H1 (cell line): ENCODE measurements at regions not wholly inside any gene's neighbourhood (a gene's known extent, or its start where the extent isn't known, plus 50 kb on each side); places are given as distances from the start of the nearest gene placed in this dataset.

ENCODE experiments used
- CTCF ChIA-PET: fragments of 300-600 bp; sonication (Branson Sonifier 250); formaldehyde crosslinking; loops from one replicate; lab custom pipeline; 2021; ENCODE audit not compliant: partially characterized antibody; lab: Charles Lee
- POLR2A ChIA-PET: fragments of 300-600 bp; sonication (Branson Sonifier 250); formaldehyde crosslinking; loops from one replicate; lab custom pipeline; 2021; ENCODE audit warnings: inconsistent platforms; ENCODE audit not compliant: partially characterized antibody; lab: Charles Lee
- DNase-seq, 2 experiments: peaks; one replicate each; pipeline versions ENCODE4 v3.0.0 to v3.0.0-alpha.2; 2010 to 2022; ENCODE audit warnings: low spot score in 2 of 2, low read depth in 1 of 2, mixed read lengths in 1 of 2
- FAIRE-seq: peaks from 2 replicates; lab custom pipeline; 2011; peaks lifted over from hg19 to GRCh38; lab: Jason Lieb, UNC
- H2AFZ ChIP-seq: 2 replicates; pipeline ENCODE4 v1.8.1; 2012; ENCODE audit warnings: low read length, inconsistent platforms
- H2AK5ac ChIP-seq: 2 replicates; pipeline ENCODE4 v1.6.1; 2013; ENCODE audit warnings: low read depth, low read length
- H2BK120ac ChIP-seq: replicated peaks from 2 replicates; pipeline ENCODE3; 2013; ENCODE audit warnings: low read depth, low read length, inconsistent platforms
- H2BK12ac ChIP-seq: 2 replicates; pipeline ENCODE4 v1.6.1; 2013; ENCODE audit warnings: low read depth, low read length
- H2BK15ac ChIP-seq: 2 replicates; pipeline ENCODE4 v1.6.1; 2013; ENCODE audit warnings: low read length
- H2BK20ac ChIP-seq: 2 replicates; pipeline ENCODE4 v1.6.1; 2013; ENCODE audit warnings: low read length
- H2BK5ac ChIP-seq: 2 replicates; pipeline ENCODE4 v1.6.1; 2013; ENCODE audit warnings: low read depth, low read length
- H3K14ac ChIP-seq: 2 replicates; pipeline ENCODE4 v1.6.1; 2013; ENCODE audit warnings: inconsistent platforms; ENCODE audit not compliant: insufficient read length
- H3K18ac ChIP-seq: 2 replicates; pipeline ENCODE4 v1.6.1; 2013; ENCODE audit warnings: low read length; ENCODE audit errors: extremely low read depth
- H3K23ac ChIP-seq: 2 replicates; pipeline ENCODE4 v1.6.1; 2013; ENCODE audit warnings: inconsistent platforms; ENCODE audit not compliant: insufficient read length
- H3K23me2 ChIP-seq: 2 replicates; pipeline ENCODE4 v1.6.1; 2013; ENCODE audit warnings: low read depth, low read length
- H3K27ac ChIP-seq: 2 replicates; pipeline ENCODE4 v1.6.1; 2011; ENCODE audit warnings: low read depth, low read length, inconsistent platforms
- H3K27me3 ChIP-seq, 4 experiments: replicated peaks in 1 of 4; 1 replicate in 1 of 4; 2 replicates in 3 of 4; pipeline versions ENCODE4 v1.6.1 to v1.8.1; 2011 to 2013; ENCODE audit warnings: low read length in 3 of 4, mild to moderate bottlenecking in 3 of 4, inconsistent platforms in 2 of 4, mixed read lengths in 2 of 4, moderate library complexity in 1 of 4; ENCODE audit not compliant: control insufficient read depth in 3 of 4, insufficient read depth in 3 of 4; ENCODE audit errors: extremely low read depth in 1 of 4
- H3K36me3 ChIP-seq, 4 experiments: 2 replicates each; pipeline versions ENCODE4 v1.6.1 to v1.8.1; 2011 to 2013; ENCODE audit warnings: mild to moderate bottlenecking in 4 of 4, low read length in 3 of 4, moderate library complexity in 2 of 4, control low read depth in 1 of 4, inconsistent platforms in 1 of 4; ENCODE audit not compliant: insufficient read depth in 4 of 4, control insufficient read depth in 2 of 4
- H3K4ac ChIP-seq: replicated peaks from 2 replicates; pipeline ENCODE3; 2013; ENCODE audit warnings: low read length, low read depth, mixed read lengths, inconsistent platforms; ENCODE audit not compliant: insufficient read length
- H3K4me1 ChIP-seq, 4 experiments: replicated peaks in 1 of 4; 1 replicate in 1 of 4; 2 replicates in 3 of 4; pipeline versions ENCODE4 v1.6.1 to v1.8.1; 2011 to 2013; ENCODE audit warnings: low read length in 3 of 4, inconsistent platforms in 2 of 4, mixed read lengths in 1 of 4; ENCODE audit not compliant: insufficient read depth in 4 of 4, control insufficient read depth in 3 of 4
- H3K4me2 ChIP-seq, 2 experiments: 2 replicates each; pipeline versions ENCODE4 v1.6.1 to v1.8.1; 2011 to 2013; ENCODE audit warnings: low read depth in 2 of 2, low read length in 2 of 2, control low read depth in 1 of 2, inconsistent platforms in 1 of 2, mild to moderate bottlenecking in 1 of 2; ENCODE audit not compliant: insufficient read depth in 1 of 2
- H3K4me3 ChIP-seq, 4 experiments: fragments of 200-600, 300-600 bp in 1 of 4; sonication (generic), shearing (Covaris generic), sonication (Bioruptor Twin) in 1 of 4; 2 replicates each; pipeline versions ENCODE4 v1.5.1 to v1.8.1; 2011 to 2016; ENCODE audit warnings: low read length in 4 of 4, low read depth in 3 of 4, control low read depth in 2 of 4, inconsistent platforms in 2 of 4, mild to moderate bottlenecking in 2 of 4, mixed read lengths in 1 of 4, moderate library complexity in 1 of 4; ENCODE audit not compliant: insufficient read depth in 2 of 4; ENCODE audit errors: extremely low read depth in 1 of 4
- H3K56ac ChIP-seq: replicated peaks from 2 replicates; pipeline ENCODE3; 2013; ENCODE audit warnings: low read depth, mild to moderate bottlenecking, mixed read lengths, low read length, inconsistent platforms; ENCODE audit not compliant: insufficient read length
- H3K79me1 ChIP-seq: 2 replicates; pipeline ENCODE4 v1.6.1; 2013; ENCODE audit warnings: low read depth, low read length, control low read depth
- H3K79me2 ChIP-seq, 2 experiments: 2 replicates each; pipeline versions ENCODE4 v1.6.1 to v1.8.1; 2012 to 2013; ENCODE audit warnings: low read length in 2 of 2, mild to moderate bottlenecking in 2 of 2, inconsistent platforms in 1 of 2; ENCODE audit not compliant: insufficient read depth in 2 of 2, control insufficient read depth in 1 of 2
- H3K9ac ChIP-seq, 4 experiments: replicated peaks in 1 of 4; 1 replicate in 1 of 4; 2 replicates in 3 of 4; pipeline versions ENCODE4 v1.6.1 to v1.8.1; 2011 to 2013; ENCODE audit warnings: low read depth in 3 of 4, low read length in 3 of 4, control low read depth in 2 of 4, mild to moderate bottlenecking in 2 of 4, moderate library complexity in 2 of 4, inconsistent platforms in 1 of 4; ENCODE audit errors: extremely low read depth in 1 of 4
- H3K9me3 ChIP-seq, 2 experiments: 2 replicates each; pipeline versions ENCODE4 v1.6.1 to v1.8.1; 2012 to 2013; ENCODE audit warnings: mild to moderate bottlenecking in 2 of 2, moderate library complexity in 2 of 2, control low read depth in 1 of 2, inconsistent platforms in 1 of 2, low read depth in 1 of 2, low read length in 1 of 2, mixed read lengths in 1 of 2; ENCODE audit not compliant: insufficient read depth in 2 of 2
- H4K20me1 ChIP-seq, 2 experiments: replicated peaks in 1 of 2; 2 replicates each; pipeline versions ENCODE3 to v1.8.1; 2011 to 2013; ENCODE audit warnings: inconsistent platforms in 2 of 2, low read length in 2 of 2, mild to moderate bottlenecking in 1 of 2; ENCODE audit not compliant: insufficient read depth in 2 of 2, control insufficient read depth in 1 of 2
- H4K5ac ChIP-seq: 2 replicates; pipeline ENCODE4 v1.6.1; 2013; ENCODE audit warnings: low read length, low read depth, mixed read lengths, inconsistent platforms; ENCODE audit not compliant: insufficient read length
- H4K8ac ChIP-seq: 2 replicates; pipeline ENCODE4 v1.8.0; 2013; ENCODE audit warnings: mild to moderate bottlenecking, moderate library complexity, low read length, inconsistent platforms; ENCODE audit not compliant: insufficient read depth; ENCODE audit errors: extremely low read depth
- H4K91ac ChIP-seq: replicated peaks from 2 replicates; pipeline ENCODE3; 2013; ENCODE audit warnings: low read length, mixed read lengths, inconsistent platforms; ENCODE audit not compliant: insufficient read length
- CEBPB ChIP-seq: IDR thresholded peaks from 2 replicates; pipeline ENCODE4 v1.6.1; 2012; ENCODE audit warnings: low read depth, low read length
- FOSL1 ChIP-seq: IDR thresholded peaks from 2 replicates; pipeline ENCODE4 v1.6.1; 2011; ENCODE audit warnings: mild to moderate bottlenecking, low read depth, low read length, moderate library complexity; ENCODE audit not compliant: insufficient read depth
- GABPA ChIP-seq: IDR thresholded peaks from 2 replicates; pipeline ENCODE4 v1.6.1; 2011; ENCODE audit warnings: mild to moderate bottlenecking, low read length, moderate library complexity, borderline replicate concordance; ENCODE audit not compliant: insufficient read depth
- HDAC6 ChIP-seq: IDR thresholded peaks from one replicate; pipeline ENCODE4 v1.7.1; 2012; ENCODE audit warnings: low read depth, mild to moderate bottlenecking, inconsistent platforms, low read length, moderate library complexity
- KDM5A ChIP-seq: fragments of 200-600 bp; IDR thresholded peaks from 2 replicates; pipeline ENCODE4 v1.7.1; 2012; ENCODE audit warnings: mild to moderate bottlenecking, low read length, inconsistent platforms, mixed read lengths
- MAFK ChIP-seq: IDR thresholded peaks from 2 replicates; pipeline ENCODE4 v1.6.1; 2012; ENCODE audit warnings: low read depth, mild to moderate bottlenecking, improper control_type of control experiment, low read length
- NANOG ChIP-seq: IDR thresholded peaks from 2 replicates; pipeline ENCODE4 v1.6.1; 2011; ENCODE audit warnings: low read length, low read depth, mild to moderate bottlenecking, inconsistent platforms; ENCODE audit not compliant: insufficient read depth, poor library complexity, severe bottlenecking
- PHF8 ChIP-seq: fragments of 200-600 bp; sonication (generic); conservative IDR thresholded peaks from 2 replicates; pipeline ENCODE4 v1.7.1; 2012; ENCODE audit warnings: low read depth, mild to moderate bottlenecking, inconsistent platforms, low read length, moderate library complexity
- RFX5 ChIP-seq: IDR thresholded peaks from 2 replicates; pipeline ENCODE4 v1.6.1; 2011; ENCODE audit warnings: low read depth, low read length, improper control_type of control experiment, borderline replicate concordance
- RXRA ChIP-seq: IDR thresholded peaks from 2 replicates; pipeline ENCODE4 v1.6.1; 2011; ENCODE audit warnings: low read depth, mild to moderate bottlenecking, low read length, moderate library complexity; ENCODE audit not compliant: insufficient read depth
- WGBS, 2 experiments: shearing (Covaris generic) in 1 of 2; methylation state at CpG; one replicate each; pipeline versions ENCODE4 v1.1.6 to v1.1.7; 2013 to 2015; ENCODE audit warnings: low lambda C conversion rate in 2 of 2, mixed read lengths in 2 of 2, inconsistent platforms in 1 of 2, low coverage in 1 of 2, missing lambda C conversion rate in 1 of 2; ENCODE audit not compliant: insufficient replicate concordance in 2 of 2, insufficient coverage in 1 of 2, insufficient read length in 1 of 2; ENCODE audit errors: extremely low coverage in 1 of 2, missing lambda C conversion rate in 1 of 2; 5-methylcytosine and 5-hydroxymethylcytosine counted together
- TF ChIP-seq, protein P1 (sequence below), 3 experiments: IDR thresholded peaks; 1 replicate in 2 of 3; 2 replicates in 1 of 3; pipeline versions ENCODE4 v1.5.1 to v1.6.1; 2011; ENCODE audit warnings: low read length in 3 of 3, mild to moderate bottlenecking in 3 of 3, inconsistent platforms in 2 of 3, low read depth in 1 of 3, moderate library complexity in 1 of 3; ENCODE audit not compliant: insufficient read depth in 1 of 3; ENCODE audit errors: control extremely low read depth in 1 of 3

DNA sequence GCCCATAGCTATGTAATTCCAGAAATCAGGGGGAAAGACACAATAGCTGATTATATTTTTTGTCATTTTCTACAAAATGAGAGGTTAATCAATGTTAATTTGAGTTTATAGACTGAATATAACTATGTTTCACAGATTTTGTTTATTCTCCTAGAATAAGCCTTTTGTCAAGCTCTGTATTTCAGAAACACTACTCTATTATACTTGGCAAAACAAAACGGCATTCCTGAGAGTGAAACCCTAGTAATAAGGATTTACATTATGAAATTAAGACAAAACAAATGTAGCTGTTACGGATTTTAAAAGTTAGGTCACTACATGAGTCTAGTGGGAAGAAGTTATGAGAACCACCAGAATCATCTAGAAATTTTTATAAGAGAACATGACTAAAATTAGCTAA, 334.2 kb downstream of the KLF12 start:
- H3K4me3 ChIP-seq = no peak overlapping the region
- no peak for DNase-seq
- H2AK5ac ChIP-seq = no peak overlapping the region
- no peak overlapping the region for H2BK20ac ChIP-seq
- H2BK12ac ChIP-seq = no peak overlapping the region
- H3K18ac ChIP-seq = no peak overlapping the region
- no peaks in the 10 kb centered on the region for H3K4me1 ChIP-seq
- no peak overlapping the region for H4K8ac ChIP-seq
- H2BK120ac ChIP-seq = no peak overlapping the region
- no peak overlapping the region for H3K4me2 ChIP-seq
- H3K9ac ChIP-seq = no peak overlapping the region
- 0 out of 2 replicates have a peak, but pooled peaks cover 3% of the 10 kb centered on the region for H3K23me2 ChIP-seq
- H3K14ac ChIP-seq = no peak overlapping the region
- H3K79me1 ChIP-seq = no peaks in the 10 kb centered on the region
- H3K56ac ChIP-seq = no peak overlapping the region
- H3K36me3 ChIP-seq = no peaks in the 10 kb centered on the region
- 89% methylated on average over 2 of the region's 2 CpGs; no CpG with 5 or more reads in 1 of the 2 experiments for WGBS, 2 experiments
- no peak for FAIRE-seq
- ChIA-PET POLR2A (no interaction called here), CTCF (interaction anchor here (0.7 kb wide), 1 partner anchor 1945 kb away, joined by 3 read pairs; no protein-coding TSS in a partner anchor)
- H3K27ac ChIP-seq = no peak overlapping the region
- H4K5ac ChIP-seq = no peak overlapping the region
- H4K91ac ChIP-seq = no peak overlapping the region
- no peaks in the 10 kb centered on the region for H4K20me1 ChIP-seq
- no peak overlapping the region for H3K23ac ChIP-seq
- no peak overlapping the region for H2BK15ac ChIP-seq
- no peak overlapping the region for H2BK5ac ChIP-seq
- H3K27me3 ChIP-seq = no peaks in the 10 kb centered on the region
- H2AFZ ChIP-seq = no peak overlapping the region
- TF ChIP-seq FOSL1 (no peak), HDAC6 (no peak), MAFK (no peak), RFX5 (no peak), NANOG (no peak), KDM5A (no peak), RXRA (no peak), PHF8 (no peak), CEBPB (no peak), GABPA (no peak)
- TF ChIP-seq, protein P1, sequence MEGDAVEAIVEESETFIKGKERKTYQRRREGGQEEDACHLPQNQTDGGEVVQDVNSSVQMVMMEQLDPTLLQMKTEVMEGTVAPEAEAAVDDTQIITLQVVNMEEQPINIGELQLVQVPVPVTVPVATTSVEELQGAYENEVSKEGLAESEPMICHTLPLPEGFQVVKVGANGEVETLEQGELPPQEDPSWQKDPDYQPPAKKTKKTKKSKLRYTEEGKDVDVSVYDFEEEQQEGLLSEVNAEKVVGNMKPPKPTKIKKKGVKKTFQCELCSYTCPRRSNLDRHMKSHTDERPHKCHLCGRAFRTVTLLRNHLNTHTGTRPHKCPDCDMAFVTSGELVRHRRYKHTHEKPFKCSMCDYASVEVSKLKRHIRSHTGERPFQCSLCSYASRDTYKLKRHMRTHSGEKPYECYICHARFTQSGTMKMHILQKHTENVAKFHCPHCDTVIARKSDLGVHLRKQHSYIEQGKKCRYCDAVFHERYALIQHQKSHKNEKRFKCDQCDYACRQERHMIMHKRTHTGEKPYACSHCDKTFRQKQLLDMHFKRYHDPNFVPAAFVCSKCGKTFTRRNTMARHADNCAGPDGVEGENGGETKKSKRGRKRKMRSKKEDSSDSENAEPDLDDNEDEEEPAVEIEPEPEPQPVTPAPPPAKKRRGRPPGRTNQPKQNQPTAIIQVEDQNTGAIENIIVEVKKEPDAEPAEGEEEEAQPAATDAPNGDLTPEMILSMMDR (IDR thresholded peaks at IDR 0.05; ENCODE audit: control extremely low read depth in 1 of 3, insufficient read depth in 1 of 3, low read depth in 1 of 3, low read length in 3 of 3) = no peak
- H3K79me2 ChIP-seq = no peaks in the 10 kb centered on the region
- H3K9me3 ChIP-seq = no peaks in the 10 kb centered on the region
- no peak overlapping the region for H3K4ac ChIP-seq
